Smooth muscle cell (in vitro differentiated cells): ENCODE measurements at regions not wholly inside any gene's neighbourhood (a gene's known extent, or its start where the extent isn't known, plus 50 kb on each side); places are given as distances from the start of the nearest gene placed in this dataset.

ENCODE experiments used
- DNase-seq: peaks from one replicate; lab custom pipeline; 2025; ENCODE audit not compliant: unreplicated experiment; lab: John Stamatoyannopoulos, UW
- H2AFZ ChIP-seq: fragments of 200-600 bp; sonication (generic); 2 replicates; pipeline ENCODE4 v1.6.0; 2016; ENCODE audit warnings: antibody characterized with exemption, low read depth, mild to moderate bottlenecking
- H3F3A ChIP-seq: fragments of 200-600 bp; sonication (generic); 2 replicates; pipeline ENCODE4 v1.6.0; 2017; ENCODE audit warnings: antibody characterized with exemption, low read depth
- H3K27ac ChIP-seq: fragments of 200-600 bp; sonication (generic); 2 replicates; pipeline ENCODE4 v1.5.1; 2016; ENCODE audit warnings: low read depth, mild to moderate bottlenecking
- H3K27me3 ChIP-seq: fragments of 200-600 bp; sonication (generic); 2 replicates; pipeline ENCODE4 v1.6.1; 2016; ENCODE audit warnings: low read depth, mild to moderate bottlenecking
- H3K36me3 ChIP-seq: fragments of 200-600 bp; sonication (generic); 2 replicates; pipeline ENCODE4 v1.5.1; 2016; ENCODE audit warnings: low read depth
- H3K4me1 ChIP-seq: fragments of 200-600 bp; sonication (generic); 2 replicates; pipeline ENCODE4 v1.5.1; 2016; ENCODE audit warnings: low read depth
- H3K4me2 ChIP-seq: fragments of 200-600 bp; sonication (generic); 2 replicates; pipeline ENCODE4 v1.6.0; 2016; ENCODE audit warnings: mild to moderate bottlenecking
- H3K4me3 ChIP-seq: fragments of 200-600 bp; sonication (generic); 2 replicates; pipeline ENCODE4 v1.5.1; 2016; ENCODE audit warnings: mild to moderate bottlenecking
- H3K79me2 ChIP-seq: fragments of 200-600 bp; sonication (generic); 2 replicates; pipeline ENCODE4 v1.6.0; 2016; ENCODE audit warnings: low read depth, mild to moderate bottlenecking
- H3K9ac ChIP-seq: fragments of 200-600 bp; sonication (generic); 2 replicates; pipeline ENCODE4 v1.6.0; 2016; ENCODE audit warnings: low read depth
- H3K9me3 ChIP-seq: fragments of 200-600 bp; sonication (generic); replicated peaks from 2 replicates; pipeline ENCODE4 v1.5.1; 2016; ENCODE audit warnings: low read depth
- H4K20me1 ChIP-seq: fragments of 200-600 bp; sonication (generic); 2 replicates; pipeline ENCODE4 v1.6.0; 2016; ENCODE audit warnings: low read depth
- WGBS: methylation state at CpG from one replicate; pipeline ENCODE4 v1.1.7; 2016; ENCODE audit warnings: low lambda C conversion rate; 5-methylcytosine and 5-hydroxymethylcytosine counted together
- TF ChIP-seq, protein P1 (sequence below): fragments of 200-600 bp; sonication (generic); IDR thresholded peaks from 2 replicates; pipeline ENCODE4 v1.5.1; 2017; ENCODE audit warnings: borderline replicate concordance, mild to moderate bottlenecking, antibody characterized with exemption; ENCODE audit not compliant: insufficient read depth, poor library complexity, severe bottlenecking

DNA sequence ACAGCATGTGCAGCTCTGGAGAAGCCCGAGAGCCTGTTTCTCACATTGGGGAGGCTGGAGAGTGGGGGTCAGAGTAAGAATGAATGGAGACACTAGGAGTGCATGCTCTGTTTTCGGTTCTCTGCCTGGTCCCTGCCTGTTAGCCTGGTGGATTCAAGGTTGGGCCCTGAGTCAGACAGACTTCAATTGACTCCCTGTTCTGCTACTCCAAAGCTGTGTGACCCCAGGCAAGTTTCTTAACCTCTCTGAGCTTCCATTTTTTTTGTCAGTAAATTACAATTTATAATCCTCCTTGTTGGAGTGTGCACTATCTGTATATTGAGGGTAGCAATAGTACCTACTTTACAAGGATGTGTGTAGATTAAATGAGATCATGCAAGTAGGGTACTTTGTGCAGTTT, 102.6 kb upstream of the ESRRB start:
- WGBS = 75% methylated on average over 2 of the region's 2 CpGs
- H2AFZ ChIP-seq = no peak overlapping the region
- TF ChIP-seq, protein P1, sequence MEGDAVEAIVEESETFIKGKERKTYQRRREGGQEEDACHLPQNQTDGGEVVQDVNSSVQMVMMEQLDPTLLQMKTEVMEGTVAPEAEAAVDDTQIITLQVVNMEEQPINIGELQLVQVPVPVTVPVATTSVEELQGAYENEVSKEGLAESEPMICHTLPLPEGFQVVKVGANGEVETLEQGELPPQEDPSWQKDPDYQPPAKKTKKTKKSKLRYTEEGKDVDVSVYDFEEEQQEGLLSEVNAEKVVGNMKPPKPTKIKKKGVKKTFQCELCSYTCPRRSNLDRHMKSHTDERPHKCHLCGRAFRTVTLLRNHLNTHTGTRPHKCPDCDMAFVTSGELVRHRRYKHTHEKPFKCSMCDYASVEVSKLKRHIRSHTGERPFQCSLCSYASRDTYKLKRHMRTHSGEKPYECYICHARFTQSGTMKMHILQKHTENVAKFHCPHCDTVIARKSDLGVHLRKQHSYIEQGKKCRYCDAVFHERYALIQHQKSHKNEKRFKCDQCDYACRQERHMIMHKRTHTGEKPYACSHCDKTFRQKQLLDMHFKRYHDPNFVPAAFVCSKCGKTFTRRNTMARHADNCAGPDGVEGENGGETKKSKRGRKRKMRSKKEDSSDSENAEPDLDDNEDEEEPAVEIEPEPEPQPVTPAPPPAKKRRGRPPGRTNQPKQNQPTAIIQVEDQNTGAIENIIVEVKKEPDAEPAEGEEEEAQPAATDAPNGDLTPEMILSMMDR = no peak
- peaks cover 23% of the 10 kb centered on the region for H3K27me3 ChIP-seq
- no peak overlapping the region for H3K9ac ChIP-seq
- H3K36me3 ChIP-seq = no peaks in the 10 kb centered on the region
- H3K4me3 ChIP-seq = no peak overlapping the region
- H4K20me1 ChIP-seq = no peaks in the 10 kb centered on the region
- no peaks in the 10 kb centered on the region for H3F3A ChIP-seq
- DNase-seq = no peak
- H3K79me2 ChIP-seq = no peaks in the 10 kb centered on the region
- no peaks in the 10 kb centered on the region for H3K9me3 ChIP-seq
- H3K4me1 ChIP-seq = no peaks in the 10 kb centered on the region
- no peak overlapping the region for H3K27ac ChIP-seq
- H3K4me2 ChIP-seq = no peak overlapping the region

DNA sequence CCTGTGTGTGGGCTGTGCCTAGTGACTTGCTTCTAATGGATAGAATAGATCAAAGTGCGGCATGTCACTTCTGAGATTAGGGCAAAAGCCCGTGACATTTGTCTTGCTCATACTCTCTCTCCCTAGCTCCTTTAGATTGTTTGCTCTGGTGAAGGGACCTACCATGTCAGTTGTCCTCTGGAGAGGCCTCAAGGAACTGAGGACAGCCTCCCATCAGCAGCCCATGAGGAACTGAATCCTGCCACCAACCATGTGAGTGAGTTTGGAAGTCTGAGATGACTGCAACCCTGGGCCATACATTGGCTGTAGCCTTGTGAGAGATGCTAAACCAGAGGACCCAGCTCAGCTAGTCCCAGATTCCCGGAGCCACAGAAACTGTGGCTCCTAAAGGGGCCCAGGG, 101.6 kb upstream of the ESRRB start:
- Histone ChIP-seq H3K4me1 (no peaks in the 10 kb centered on the region), H3K9me3 (no peaks in the 10 kb centered on the region), H4K20me1 (no peaks in the 10 kb centered on the region), H2AFZ (no peak overlapping the region), H3F3A (no peaks in the 10 kb centered on the region), H3K36me3 (no peaks in the 10 kb centered on the region), H3K27ac (no peak overlapping the region), H3K4me2 (no peak overlapping the region), H3K9ac (no peak overlapping the region), H3K27me3 (peaks cover 16% of the 10 kb centered on the region), H3K4me3 (no peak overlapping the region), H3K79me2 (no peaks in the 10 kb centered on the region)
- no peak for DNase-seq
- 94% methylated on average over 3 of the region's 3 CpGs for WGBS
- TF ChIP-seq, protein P1 = no peak

DNA sequence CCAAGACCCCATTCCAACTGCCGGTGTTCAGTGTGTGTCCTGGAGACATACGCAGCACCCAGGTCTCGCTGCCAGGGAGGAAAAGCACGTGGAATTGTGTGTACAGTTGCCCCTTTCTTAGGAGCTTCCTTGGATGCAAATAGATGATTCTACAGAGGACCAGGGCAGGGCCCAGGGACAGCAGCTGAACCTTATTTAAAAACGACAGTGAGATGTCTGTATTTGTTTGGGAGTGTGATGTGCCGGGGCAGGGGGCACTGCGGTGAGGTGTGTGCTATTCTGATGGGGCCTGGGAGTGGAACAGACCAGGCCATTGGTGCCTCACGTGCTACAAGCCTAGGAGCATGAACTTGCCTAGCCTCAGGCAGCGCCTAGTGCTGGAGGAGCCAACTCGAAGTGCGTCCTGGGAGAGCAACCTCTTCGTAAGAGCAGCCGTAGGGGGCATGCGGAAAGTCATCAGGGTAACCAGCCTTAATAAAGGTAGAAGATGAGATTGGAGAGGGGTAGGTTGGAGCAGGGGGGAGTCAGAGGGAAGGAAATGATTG, 98.3 kb upstream of the ESRRB start:
- Histone ChIP-seq H3K27me3 (no peaks in the 10 kb centered on the region), H3K27ac (no peak overlapping the region), H4K20me1 (no peaks in the 10 kb centered on the region), H2AFZ (no peak overlapping the region), H3K36me3 (no peaks in the 10 kb centered on the region), H3K4me2 (no peak overlapping the region), H3K9ac (no peak overlapping the region), H3K4me1 (no peaks in the 10 kb centered on the region), H3K4me3 (no peak overlapping the region), H3F3A (no peaks in the 10 kb centered on the region), H3K79me2 (no peaks in the 10 kb centered on the region), H3K9me3 (no peaks in the 10 kb centered on the region)
- DNase-seq = no peak
- TF ChIP-seq, protein P1 = no peak
- WGBS = 87% methylated on average over 14 of the region's 14 CpGs

DNA sequence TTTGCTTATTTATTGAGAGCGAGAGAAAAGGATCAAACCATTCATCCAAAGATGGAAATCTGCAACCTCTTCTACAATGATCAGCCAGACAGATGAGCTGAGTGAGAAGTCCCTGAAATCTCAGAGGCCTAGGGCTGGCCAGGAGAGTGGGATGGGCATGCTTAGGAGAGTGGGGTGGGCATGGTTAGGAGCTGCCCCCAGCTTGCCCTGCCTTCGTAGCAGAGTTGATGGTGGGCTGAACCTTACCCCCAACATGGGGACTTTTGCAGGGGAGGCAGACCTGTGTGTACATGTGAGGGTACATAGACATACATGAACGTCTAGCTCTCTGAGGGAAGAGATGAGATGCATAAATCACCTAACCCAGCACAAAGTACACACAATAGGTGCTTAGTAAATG, 95.7 kb upstream of the ESRRB start:
- WGBS = 54% methylated on average over 3 of the region's 3 CpGs
- Histone ChIP-seq H3K4me1 (no peaks in the 10 kb centered on the region), H4K20me1 (no peaks in the 10 kb centered on the region)

More for the DNA sequence above, 95.7 kb upstream of the ESRRB start:
- no peak overlapping the region for H3K4me2 ChIP-seq
- H3K36me3 ChIP-seq = no peaks in the 10 kb centered on the region
- no peaks in the 10 kb centered on the region for H3F3A ChIP-seq
- H2AFZ ChIP-seq = no peak overlapping the region
- no peak overlapping the region for H3K27ac ChIP-seq
- no peaks in the 10 kb centered on the region for H3K9me3 ChIP-seq
- TF ChIP-seq, protein P1 = no peak
- DNase-seq = no peak
- H3K27me3 ChIP-seq = peaks cover 8% of the 10 kb centered on the region
- H3K9ac ChIP-seq = no peak overlapping the region
- no peaks in the 10 kb centered on the region for H3K79me2 ChIP-seq
- no peak overlapping the region for H3K4me3 ChIP-seq
